ENCODE measurements at regions not wholly inside any gene's neighbourhood (a gene's known extent, or its start where the extent isn't known, plus 50 kb on each side); places are given as distances from the start of the nearest gene placed in this dataset.

DNA sequence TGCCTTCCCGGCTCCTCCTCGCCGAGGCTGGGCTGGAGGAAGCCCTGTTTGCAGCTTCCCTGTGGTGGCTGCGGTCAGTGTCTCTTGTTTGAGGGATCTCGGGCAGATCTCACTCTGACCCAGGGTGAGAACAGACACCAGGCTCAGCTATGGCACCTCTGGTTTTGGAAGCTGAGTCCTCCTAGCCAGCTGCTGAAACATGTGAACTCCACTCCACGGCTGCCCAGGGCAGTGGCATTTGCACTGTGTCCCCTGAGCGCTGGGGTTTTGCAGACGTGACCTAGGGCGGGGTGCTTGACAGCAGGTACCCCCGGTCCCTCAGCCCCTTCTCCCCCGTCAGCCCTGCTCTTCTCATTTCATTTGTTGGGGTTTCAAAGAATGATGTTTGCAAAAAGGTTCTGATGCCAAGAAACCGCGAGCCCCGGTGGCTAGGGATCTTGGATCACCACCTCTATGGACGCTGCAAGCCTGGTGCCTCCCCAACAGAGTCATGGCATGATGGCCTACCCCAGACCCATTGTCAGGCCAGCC lies 55.0 kb upstream of the DACT2 start:
- Histone ChIP-seq H3K4me2 (no peak overlapping the region), H4K20me1 (ENCODE audit: insufficient read depth) (no peaks in the 10 kb centered on the region), H3K36me3 (ENCODE audit: insufficient read depth) (no peaks in the 10 kb centered on the region), H3K27me3 (ENCODE audit: insufficient read depth, low read depth) (no peaks in the 10 kb centered on the region), H3K4me1 (ENCODE audit: low read depth, poor library complexity, severe bottlenecking) (no peaks in the 10 kb centered on the region), H3K4me3 (IDR thresholded peaks at IDR 0.05; ENCODE audit: insufficient read depth, low read depth, low read length) (no peak overlapping the region), H2AFZ (ENCODE audit: low read depth) (no peak overlapping the region), H3K79me2 (ENCODE audit: insufficient read depth, low read depth) (no peaks in the 10 kb centered on the region), H3K9ac (no peak overlapping the region), H3K27ac (no peak overlapping the region)
- no peak for TF ChIP-seq CTCF (conservative IDR thresholded peaks at IDR 0.05; ENCODE audit: low read depth, low read length)

GRCh38 chr6:168376120-168376519 lies 56.5 kb upstream of the DACT2 start:
- H3K9ac ChIP-seq, result no peak overlapping the region
- no peaks in the 10 kb centered on the region for H3K36me3 ChIP-seq (ENCODE audit: insufficient read depth)
- no peak overlapping the region for H3K27ac ChIP-seq
- H3K4me3 ChIP-seq (IDR thresholded peaks at IDR 0.05; ENCODE audit: insufficient read depth, low read depth, low read length), result no peak overlapping the region
- no peaks in the 10 kb centered on the region for H3K27me3 ChIP-seq (ENCODE audit: insufficient read depth, low read depth)
- no peak overlapping the region for H3K4me2 ChIP-seq
- H3K79me2 ChIP-seq (ENCODE audit: insufficient read depth, low read depth), result no peaks in the 10 kb centered on the region
- no peaks in the 10 kb centered on the region for H4K20me1 ChIP-seq (ENCODE audit: insufficient read depth)
- H2AFZ ChIP-seq (ENCODE audit: low read depth), result no peak overlapping the region
- no peaks in the 10 kb centered on the region for H3K4me1 ChIP-seq (ENCODE audit: low read depth, poor library complexity, severe bottlenecking)
- TF ChIP-seq CTCF (conservative IDR thresholded peaks at IDR 0.05; ENCODE audit: low read depth, low read length), result no peak

GRCh38 chr6:168376811-168377483 lies 57.4 kb upstream of the DACT2 start:
- H3K27ac ChIP-seq, result no peak overlapping the region
- no peak overlapping the region for H3K4me3 ChIP-seq (IDR thresholded peaks at IDR 0.05; ENCODE audit: insufficient read depth, low read depth, low read length)
- no peak overlapping the region for H2AFZ ChIP-seq (ENCODE audit: low read depth)
- TF ChIP-seq CTCF (conservative IDR thresholded peaks at IDR 0.05; ENCODE audit: low read depth, low read length), result no peak
- no peak overlapping the region for H3K9ac ChIP-seq
- no peaks in the 10 kb centered on the region for H3K36me3 ChIP-seq (ENCODE audit: insufficient read depth)
- H3K79me2 ChIP-seq (ENCODE audit: insufficient read depth, low read depth), result no peaks in the 10 kb centered on the region
- H3K4me2 ChIP-seq, result no peak overlapping the region
- H4K20me1 ChIP-seq (ENCODE audit: insufficient read depth), result no peaks in the 10 kb centered on the region
- no peaks in the 10 kb centered on the region for H3K4me1 ChIP-seq (ENCODE audit: low read depth, poor library complexity, severe bottlenecking)
- no peaks in the 10 kb centered on the region for H3K27me3 ChIP-seq (ENCODE audit: insufficient read depth, low read depth)

- H3K4me3 ChIP-seq (IDR thresholded peaks at IDR 0.05; ENCODE audit: insufficient read depth, low read depth, low read length), result no peak overlapping the region
- no peak overlapping the region for H3K4me2 ChIP-seq
- H3K36me3 ChIP-seq (ENCODE audit: insufficient read depth), result no peaks in the 10 kb centered on the region
- H3K4me1 ChIP-seq (ENCODE audit: low read depth, poor library complexity, severe bottlenecking), result no peaks in the 10 kb centered on the region
- H3K27ac ChIP-seq, result no peak overlapping the region
- H2AFZ ChIP-seq (ENCODE audit: low read depth), result no peak overlapping the region
- H3K9ac ChIP-seq, result no peak overlapping the region
- no peaks in the 10 kb centered on the region for H3K27me3 ChIP-seq (ENCODE audit: insufficient read depth, low read depth)
- no peaks in the 10 kb centered on the region for H3K79me2 ChIP-seq (ENCODE audit: insufficient read depth, low read depth)
- TF ChIP-seq CTCF (conservative IDR thresholded peaks at IDR 0.05; ENCODE audit: low read depth, low read length), result no peak
- H4K20me1 ChIP-seq (ENCODE audit: insufficient read depth), result no peaks in the 10 kb centered on the region
Measured at GRCh38 chr6:168377484-168377855, 57.9 kb upstream of the DACT2 start.
